GM04504 (cell line): ENCODE measurements at regions not wholly inside any gene's neighbourhood (a gene's known extent, or its start where the extent isn't known, plus 50 kb on each side); places are given as distances from the start of the nearest gene placed in this dataset.
A peak's percentile ranks its signal among the peaks of the same experiment; 100 is the strongest.
"Not testable (repeated sequence)": the region's sequence is repeated elsewhere in the genome, so short reads cannot be mapped to it uniquely, and the experiment has no call there.

Source experiments
- DNase-seq: peaks from one replicate; pipeline ENCODE4 v3.0.0-alpha.2; 2012; ENCODE audit warnings: low read depth

DNA sequence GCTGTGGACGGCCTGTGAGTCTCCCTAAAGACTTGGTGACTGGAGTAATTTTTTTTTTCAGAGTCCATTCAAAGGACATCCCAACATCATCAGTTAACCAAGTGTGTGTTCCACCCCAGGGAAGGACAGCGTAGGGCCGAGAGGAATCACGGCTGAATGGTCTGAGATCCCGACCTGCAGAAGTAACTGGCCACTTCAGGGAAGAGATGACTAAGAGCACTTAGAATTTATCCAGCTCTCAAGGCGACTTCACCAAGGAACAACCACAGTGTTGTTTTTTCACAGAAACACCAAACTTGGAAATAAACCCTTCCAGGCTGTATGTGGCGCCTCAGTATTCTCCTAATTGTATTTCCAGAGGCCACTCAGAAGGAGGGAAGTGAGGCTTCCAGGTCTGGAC lies 231.6 kb downstream of the FNDC1 start:
- no peak for DNase-seq

DNA sequence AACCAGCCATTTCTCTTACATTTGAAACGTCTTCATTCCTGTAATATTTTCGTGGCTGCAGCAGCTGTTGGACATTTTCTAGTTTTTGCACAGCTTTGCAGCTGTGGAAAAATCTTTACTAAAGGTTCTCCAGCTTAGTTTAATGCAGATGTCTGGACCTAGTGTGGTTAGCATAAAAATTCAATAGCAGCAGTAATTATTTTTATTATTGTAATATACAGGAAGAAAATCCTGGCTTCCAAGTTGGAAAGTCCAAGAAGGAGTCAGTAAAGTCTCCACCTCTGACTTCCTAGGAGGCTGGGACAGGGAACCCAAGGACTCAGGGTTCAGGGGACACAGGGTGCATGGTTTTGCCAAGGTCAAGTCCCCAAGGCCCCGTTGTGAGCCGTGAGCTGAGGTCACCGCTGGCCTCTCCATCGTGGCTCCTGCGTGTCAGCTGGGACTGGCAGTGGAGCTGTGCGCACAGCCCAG lies 230.6 kb downstream of the FNDC1 start:
- DNase-seq, result no peak

DNA sequence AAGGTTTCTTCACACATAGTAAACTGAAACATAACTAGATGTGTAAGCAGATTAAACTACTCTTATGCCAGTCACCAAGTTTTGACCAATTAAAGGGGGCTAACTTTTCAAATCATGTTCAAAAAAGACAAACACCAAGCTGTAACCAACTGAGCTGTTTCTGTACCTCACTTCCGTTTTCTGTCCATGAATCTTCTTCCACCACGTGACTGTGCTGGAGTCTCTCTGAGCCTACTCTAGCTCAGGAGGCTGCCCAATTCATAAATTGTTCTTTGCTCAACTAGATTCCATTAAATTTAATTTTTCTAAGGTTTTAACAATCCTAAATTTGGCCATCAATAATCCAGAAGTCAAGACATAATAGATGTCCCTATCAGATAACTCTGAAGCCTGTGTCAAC lies 229.4 kb downstream of the FNDC1 start:
- DNase-seq, result no peak

DNA sequence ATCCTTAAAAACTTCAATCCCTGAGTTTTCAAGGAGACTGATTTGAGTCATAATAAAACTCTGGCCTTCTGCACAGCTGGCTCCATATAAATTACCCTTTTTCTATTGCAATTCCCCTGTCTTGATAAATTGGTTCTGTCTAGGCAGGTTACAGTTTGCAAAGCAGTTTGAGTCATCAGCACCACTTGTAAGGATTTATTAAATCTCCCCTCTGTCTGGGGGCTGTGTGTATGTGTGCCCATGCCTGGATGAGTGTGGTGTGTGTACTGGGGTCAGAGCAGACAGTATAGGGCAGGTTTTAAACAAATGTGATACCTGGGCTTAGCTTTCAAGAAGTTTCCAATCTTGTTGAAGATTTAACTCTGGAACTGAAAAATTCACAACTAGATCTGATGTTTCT lies 228.6 kb downstream of the FNDC1 start:
- no peak for DNase-seq

DNA sequence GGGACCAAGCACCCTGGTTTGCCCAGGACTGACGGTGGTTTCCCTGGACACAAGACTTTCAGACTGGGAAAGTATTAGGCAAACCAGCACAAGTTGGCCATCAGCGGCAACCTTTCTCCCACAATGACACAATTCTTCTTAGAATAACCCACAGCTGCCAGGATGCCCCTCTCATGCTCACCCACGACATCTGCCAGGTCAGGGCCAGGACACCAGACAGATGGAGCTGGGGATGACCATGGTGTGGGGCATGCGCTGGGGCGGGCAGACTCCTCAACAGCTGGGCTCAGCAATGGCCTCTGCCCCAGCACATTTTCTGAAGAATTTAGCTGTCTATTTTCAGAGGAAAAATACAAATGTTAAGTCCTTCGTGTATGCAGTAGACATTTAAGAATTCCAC lies 226.4 kb downstream of the FNDC1 start:
- no peak for DNase-seq

GRCh38 chr6:159392695-159393094 lies 223.5 kb downstream of the FNDC1 start:
- DNase-seq, result not testable (repeated sequence)

DNA sequence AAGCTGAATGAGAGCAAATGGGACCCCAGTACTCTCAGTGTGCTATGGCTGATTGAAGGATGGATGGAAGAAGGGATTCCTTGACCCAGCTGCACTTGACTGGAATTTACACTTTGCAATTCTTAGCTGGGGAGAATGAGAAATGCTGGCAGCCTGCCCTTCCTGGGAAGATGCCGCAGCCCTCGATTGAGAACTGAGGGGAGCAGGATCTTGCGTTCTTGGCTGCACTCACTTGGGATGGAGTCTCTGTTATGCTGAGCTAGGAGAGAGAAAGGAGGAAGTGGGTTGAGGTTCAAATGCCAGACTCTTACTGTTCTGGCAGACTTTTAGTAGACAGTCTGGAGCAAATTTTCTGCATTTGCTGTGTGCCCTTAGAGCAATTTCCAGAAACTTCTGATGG lies 221.2 kb downstream of the FNDC1 start:
- no peak for DNase-seq

DNA sequence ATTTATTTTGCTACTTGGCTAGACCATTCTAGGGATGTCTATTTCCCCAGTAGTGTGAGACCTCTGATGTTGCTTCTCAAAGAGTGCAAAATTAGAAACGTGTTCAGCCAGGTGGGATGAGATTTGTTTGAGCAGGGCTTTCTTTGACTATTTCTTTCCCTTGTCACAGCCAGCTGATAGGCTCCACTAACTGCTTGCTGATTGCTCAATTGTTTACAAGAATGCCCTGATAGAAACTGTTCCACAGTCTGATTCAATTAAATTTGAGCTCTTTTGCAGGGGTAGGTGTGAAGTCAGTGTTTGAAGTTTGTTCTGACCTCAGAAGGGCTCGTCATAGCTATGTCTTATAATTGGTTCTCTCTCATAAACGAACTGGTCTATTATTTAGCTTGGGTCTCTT lies 220.5 kb downstream of the FNDC1 start:
- no peak for DNase-seq

GRCh38 chr6:159380114-159380513 lies 210.9 kb downstream of the FNDC1 start:
- no peak for DNase-seq

DNA sequence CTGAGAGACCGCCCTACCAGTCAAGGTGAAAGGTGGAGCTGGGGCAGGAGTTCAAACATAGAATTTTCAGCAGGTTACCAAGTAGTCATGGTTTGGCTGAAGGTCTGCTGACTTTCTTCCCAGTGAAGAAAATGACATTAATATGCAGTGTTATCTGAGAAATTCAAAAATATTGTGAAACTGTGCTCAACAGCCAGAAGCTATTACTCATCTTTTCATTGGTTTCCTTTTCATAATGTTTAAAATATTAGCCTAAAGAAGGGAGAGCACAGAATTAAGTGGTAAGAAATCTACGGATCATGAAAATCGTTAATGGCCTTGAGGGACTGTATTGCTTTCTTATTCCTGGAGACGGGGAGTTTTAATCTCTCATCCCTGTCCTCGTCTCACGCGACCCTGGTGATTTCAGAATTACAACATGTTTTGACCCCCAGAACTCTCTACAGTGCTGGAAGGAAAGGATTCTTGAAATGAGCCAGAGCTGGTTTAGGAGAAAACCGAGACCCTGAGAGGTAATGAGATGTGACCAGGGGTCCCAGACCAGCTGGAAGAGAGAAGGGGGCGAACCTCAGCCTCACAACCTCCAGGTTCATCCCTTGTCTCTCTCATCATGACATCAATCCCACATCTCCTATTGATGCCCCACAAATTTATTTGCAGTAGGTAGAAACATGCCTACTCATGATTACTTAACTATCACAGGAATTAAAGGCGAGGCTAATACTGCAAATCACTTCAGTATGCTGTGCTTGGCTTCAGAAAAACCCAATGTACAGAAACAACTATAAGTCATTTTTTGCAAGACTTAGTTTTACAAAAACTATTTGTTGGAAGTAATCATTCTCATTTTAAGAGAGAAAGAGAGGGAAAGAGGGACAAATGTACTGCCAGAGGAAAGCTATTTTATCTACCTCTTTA lies 209.5 kb downstream of the FNDC1 start:
- no peak for DNase-seq

- DNase-seq, result no peak
Observed at GRCh38 chr6:159376516-159377158, 207.4 kb downstream of the FNDC1 start.

GRCh38 chr6:159375014-159375413 lies 205.8 kb downstream of the FNDC1 start:
- no peak for DNase-seq

GRCh38 chr6:159373670-159374069 lies 204.5 kb downstream of the FNDC1 start:
- no peak for DNase-seq

- DNase-seq, result no peak
Observed at GRCh38 chr6:159372333-159372732, 203.1 kb downstream of the FNDC1 start.

GRCh38 chr6:159360306-159360705 lies 191.1 kb downstream of the FNDC1 start:
- DNase-seq, result peak; percentile 12

- DNase-seq, result no peak
Observed at GRCh38 chr6:159359581-159360297, 190.5 kb downstream of the FNDC1 start.

GRCh38 chr6:159358562-159358961 lies 189.4 kb downstream of the FNDC1 start:
- no peak for DNase-seq

DNA sequence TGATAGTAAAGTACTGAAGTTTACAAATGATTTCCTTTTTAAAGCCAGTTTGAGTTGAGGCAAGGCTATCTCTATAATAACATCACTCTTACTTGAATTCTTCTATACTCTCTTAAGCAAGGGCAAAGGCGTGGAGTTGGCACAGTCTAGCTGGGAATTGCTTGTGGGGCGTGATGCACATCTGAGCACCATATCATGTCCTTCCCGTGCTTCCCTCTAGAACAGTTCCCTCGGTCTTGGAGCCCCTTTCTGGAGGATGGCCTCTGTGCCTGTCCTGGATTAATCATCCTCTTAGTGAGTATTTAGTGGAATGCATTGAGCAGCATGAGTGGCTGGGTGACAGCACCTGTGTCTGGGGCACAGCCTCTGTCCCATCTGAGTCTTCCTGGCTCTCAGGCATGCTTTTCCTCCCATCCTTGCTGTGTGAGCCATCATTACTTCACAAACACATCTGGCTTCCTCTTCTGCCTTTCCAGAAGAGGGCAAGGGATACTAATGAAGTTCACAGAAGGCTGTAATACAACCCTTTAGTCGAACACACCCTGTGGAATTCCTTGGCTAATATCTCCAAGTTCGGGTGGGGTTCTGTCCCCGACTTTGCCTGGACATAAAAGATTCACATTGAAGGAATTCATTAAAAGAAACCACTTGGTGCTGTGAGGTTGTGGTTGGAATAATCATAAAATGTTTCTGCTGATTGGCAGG lies 188.2 kb downstream of the FNDC1 start:
- DNase-seq, result no peak

- no peak for DNase-seq
Observed at GRCh38 chr6:159353193-159353592, 184.0 kb downstream of the FNDC1 start.

DNA sequence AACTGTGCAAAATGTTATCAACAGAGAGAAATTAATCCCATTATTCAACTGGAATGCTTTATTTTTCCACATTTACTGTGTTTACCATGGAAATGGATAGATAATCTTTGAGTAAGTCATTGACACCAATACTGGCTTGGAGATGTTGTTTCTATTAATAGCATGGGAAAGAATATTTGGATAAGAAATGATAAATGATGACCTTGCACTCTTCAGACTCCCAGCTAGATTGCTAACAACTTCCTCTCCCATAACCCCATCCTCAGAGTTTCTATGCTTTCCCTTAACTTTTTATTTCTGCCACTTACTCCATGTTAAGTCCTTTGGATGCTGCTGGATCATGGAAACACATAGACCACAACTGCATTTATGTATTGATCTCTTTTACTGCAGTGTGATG lies 182.5 kb downstream of the FNDC1 start:
- no peak for DNase-seq

DNA sequence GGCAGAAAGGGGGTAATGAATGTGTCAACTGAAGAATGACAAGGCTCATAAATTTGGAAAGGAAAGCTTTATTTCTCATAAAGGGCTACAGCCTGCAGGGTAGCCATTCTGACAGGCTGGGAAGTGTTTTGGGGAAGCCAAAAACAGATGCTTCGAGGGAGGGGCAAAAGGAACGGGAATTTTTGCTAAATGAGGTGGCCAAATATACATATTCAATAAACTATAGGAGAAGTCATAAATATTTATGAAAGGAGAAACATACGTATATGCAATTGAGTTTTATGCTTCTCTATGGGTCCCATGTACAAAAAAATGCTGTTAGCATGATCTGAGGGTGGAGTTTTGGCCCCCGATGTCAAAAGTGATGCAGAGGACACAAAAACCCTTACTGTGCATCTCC lies 180.7 kb downstream of the FNDC1 start:
- DNase-seq, result no peak

GRCh38 chr6:159343709-159344108 lies 174.5 kb downstream of the FNDC1 start:
- DNase-seq, result no peak
